IPS-NIHi7 (cell line): ENCODE measurements at regions not wholly inside any gene's neighbourhood (a gene's known extent, or its start where the extent isn't known, plus 50 kb on each side); places are given as distances from the start of the nearest gene placed in this dataset.
A peak's percentile ranks its signal among the peaks of the same experiment; 100 is the strongest.

Experiments used
- DNase-seq: peaks from one replicate; pipeline ENCODE4 v3.0.0; 2012; ENCODE audit warnings: mixed read lengths; ENCODE audit errors: extremely low spot score

DNA sequence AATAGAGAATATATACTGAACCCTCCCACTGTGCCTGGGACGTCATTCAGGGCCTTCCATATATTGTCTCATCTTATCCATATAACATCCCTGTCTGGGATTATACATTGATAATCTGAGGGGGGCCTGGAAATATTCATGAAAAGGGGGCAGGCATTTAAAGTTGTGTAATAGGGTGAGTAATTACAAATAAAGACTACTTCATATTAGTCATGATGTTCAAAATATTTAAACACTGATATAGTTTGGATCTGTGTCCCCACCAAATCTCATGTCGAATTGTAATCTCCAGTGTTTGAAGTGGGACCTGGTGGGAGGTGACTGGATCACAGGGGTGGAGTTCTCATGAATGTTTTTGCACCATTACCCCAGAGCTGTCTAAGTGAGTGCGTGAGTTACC is 97.8 kb downstream of the AQP9 start:
- DNase-seq, result no peak

DNA sequence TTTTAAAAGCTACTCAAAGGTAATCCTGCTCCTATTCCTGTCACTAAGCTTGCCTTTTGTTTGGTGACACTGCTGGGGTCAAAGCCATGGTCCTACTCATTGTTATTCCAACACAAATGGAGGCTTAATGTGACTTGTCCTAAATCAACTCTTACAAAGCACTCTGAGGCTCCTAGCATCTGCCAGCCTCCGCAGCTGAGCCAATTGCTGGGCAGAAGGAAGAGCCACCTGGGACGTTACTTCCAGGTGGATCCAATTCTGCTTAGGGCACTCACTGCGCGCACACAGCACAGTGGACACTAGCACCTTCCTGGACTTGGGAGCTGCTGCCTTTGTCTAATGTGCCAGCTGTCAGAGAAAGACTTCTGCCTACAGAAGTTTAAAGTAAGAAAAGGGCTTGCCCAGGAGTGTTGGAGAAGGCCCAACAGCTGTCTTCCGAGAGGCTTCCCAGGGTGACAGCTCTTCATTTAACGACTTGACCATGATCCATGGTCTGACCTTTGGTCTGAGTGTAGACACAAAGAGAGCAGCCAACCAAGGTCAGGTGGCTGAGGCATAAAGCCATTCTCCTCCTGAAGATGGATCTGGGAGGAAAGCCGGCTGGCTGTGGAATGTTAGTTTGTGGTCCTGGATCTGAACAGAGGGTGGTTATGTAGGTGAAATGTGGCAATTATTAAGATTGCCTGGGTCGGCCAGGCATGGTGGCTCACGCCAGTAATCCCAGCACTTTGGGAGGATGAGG is 102.2 kb downstream of the AQP9 start:
- DNase-seq, result no peak

DNA sequence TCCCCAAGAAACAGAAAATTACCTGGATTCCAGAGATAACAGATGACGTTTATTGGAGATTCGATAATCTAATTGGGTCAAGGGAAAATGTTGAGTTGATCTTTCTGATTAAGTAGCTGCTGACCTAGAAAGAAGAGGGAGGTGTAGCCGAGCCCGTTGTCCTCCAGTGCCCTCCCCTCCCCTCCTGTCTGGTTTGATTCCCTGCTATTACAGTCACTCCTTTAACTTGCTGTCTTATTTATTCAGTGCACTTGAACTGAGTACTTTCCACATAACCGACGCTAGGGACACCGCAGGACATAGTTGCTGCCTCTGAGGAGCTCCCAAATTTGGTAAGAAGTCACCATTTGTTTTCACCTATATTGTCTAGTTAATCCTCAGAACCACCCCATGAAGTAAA is 103.7 kb downstream of the AQP9 start:
- DNase-seq, result no peak

DNA sequence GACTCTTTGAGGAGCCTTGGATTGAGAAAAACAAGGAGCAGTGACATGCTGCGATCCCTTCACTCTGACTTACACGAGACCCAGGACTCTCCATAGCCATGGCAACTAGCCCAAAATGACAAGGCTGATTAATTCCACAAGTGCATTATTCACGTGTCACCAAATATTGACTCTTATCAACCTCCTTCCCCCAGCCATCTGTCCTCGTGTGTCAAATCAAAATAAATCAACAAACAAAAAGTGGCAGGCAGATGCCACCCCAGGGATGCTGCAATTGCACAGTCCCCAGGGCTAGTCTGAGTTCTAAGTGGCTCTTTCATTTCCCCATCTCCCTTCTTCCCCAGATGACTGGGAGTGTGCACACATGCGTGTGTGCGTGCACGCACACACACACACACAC is 104.9 kb downstream of the AQP9 start:
- DNase-seq, result no peak

DNA sequence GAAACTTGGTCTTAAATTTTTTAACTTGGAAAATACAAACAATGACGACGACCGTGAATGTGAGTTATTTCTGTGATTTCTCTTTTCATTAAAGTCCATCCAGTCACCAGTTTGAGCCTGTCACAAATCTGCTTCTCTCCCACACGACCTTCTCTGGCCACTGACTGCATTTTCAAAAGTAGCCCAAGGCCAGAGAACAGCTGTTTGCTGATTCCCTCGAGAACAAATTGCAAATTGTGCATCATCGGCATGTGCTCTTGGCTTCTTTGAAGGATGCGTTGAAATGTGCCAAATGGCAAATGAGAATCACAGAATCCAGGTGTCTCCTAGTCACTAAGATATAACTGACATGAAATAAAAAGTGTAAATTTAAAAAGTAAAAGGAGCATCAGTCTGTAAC is 106.4 kb downstream of the AQP9 start:
- no peak for DNase-seq

DNA sequence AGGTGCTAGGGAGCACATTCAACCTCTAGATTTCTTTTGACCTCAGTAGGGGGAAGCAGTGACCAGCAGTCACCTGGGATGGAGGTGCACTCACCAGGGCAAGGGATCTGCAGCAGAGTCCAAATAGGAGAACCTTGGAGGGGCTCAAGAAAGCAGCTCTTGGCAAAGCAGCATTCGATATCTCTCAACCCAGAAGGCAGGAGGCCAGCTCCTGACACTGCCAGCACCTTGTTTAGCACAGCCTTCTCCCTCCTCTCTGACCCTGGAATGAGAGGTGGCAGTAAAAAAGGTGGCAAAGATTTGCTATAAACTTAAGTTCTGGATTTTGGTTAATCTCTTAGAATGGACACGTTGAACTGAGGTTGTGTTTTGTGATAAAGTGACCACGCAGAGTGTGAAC is 107.9 kb downstream of the AQP9 start:
- no peak for DNase-seq

DNA sequence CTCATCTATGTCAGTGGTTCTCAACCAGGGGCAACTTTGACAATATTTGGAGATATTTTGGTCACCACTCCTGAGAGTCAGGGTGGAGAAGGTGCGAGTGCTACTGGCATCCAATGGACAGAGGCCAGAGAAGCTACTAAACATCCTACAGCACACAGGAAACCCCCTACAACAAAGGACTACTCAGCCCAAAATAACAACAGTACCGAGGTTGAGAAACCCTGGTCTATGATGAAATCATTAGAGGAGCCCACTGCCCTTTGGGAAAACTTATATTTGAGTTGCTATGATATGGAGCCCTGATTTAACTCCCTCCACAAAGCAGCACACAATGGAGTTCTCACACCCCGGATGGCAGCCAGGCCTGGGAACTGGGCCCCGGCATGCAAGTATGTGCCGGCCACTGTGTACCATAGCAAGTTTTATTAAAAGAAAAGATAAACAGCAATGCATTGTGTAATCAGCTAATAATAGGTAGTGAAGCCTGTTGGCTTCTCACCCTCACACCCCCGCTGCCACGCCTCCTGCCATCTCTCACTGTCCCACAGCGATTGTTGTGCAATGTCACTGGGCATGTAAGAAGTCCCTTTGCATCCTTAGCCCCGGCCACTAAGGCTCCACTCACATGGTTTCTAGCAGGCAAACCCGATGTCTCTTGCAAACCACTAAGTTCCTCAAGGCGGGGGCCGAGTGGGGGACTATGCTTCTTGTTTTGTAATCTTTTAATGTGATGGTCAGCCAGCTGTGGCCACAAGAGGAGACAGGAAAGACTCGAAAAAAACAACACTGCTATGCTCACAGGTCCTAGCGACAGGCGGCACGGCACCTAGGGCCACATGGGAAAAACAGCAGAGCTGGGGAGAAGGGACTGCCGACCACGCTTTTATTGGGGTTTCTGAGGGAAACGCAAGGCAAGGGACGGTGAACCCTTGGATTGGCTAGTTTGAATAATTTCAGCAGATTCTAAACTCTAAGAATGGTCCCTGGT is 110.0 kb downstream of the AQP9 start:
- no peak for DNase-seq

DNA sequence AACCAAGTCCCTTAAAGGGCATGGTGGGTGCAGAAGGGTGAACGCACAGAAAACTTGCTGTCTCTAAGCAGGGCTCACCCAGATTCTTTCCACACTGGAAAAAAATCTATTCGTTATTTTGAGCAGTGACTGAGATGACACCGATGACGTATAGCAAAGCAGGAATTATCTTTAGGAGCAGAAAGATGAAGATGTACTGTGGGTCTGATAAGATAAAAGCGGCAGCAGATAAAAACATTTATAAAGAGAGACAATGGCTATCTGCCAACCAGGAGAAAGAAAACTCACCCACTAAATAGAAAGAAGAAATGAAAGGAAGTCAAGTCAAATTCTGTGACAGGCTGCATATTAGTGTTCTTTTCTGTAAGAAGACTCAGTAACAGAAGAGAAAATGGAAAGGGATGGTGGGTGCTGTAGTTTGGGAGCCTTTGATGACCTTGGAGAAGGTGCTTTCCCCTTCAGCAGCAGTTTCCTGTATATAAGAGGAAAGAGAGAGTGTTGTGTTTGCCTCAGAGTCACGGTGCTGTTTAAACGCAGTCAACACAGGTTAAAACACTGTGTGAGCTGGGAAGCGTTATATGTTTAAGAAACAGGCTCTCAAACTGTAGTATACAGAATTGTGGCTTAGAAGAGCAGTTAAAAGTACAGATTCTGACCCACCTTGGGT is 111.6 kb downstream of the AQP9 start:
- no peak for DNase-seq

DNA sequence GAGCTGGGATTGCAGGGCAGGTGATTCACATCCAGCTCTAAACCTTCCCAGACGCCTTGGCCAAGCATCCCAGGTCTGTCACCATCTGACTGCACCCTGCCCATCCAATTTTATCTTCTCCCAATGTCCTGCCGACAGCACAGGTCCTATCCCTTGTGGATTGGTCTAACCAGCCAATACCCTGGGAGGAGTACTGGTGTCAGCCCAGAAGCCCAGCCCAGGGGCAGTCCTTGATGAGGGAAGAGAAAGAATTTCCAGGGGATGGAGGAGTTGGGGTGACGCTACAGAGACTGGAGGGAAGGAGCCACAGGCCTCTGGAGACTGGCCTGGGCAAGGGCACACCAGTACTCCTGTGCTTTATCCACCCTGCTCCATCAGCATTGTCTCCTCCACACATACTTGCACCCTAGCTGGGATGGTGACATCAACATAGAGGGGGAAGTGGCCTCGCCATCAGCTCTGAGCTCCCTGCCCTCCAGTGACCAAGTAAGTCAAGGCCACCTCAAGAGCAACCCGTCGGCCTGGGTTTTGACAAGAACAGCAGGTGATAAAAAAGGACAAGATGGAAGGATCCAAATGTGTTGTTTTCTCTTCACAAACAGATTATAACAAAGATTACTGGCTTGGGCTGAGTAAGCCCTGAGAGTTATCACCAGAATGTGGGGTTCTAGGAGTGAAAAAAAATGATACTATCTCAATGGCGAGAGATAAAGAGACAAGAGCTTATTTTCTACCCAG is 114.6 kb downstream of the AQP9 start:
- DNase-seq, result no peak

DNA sequence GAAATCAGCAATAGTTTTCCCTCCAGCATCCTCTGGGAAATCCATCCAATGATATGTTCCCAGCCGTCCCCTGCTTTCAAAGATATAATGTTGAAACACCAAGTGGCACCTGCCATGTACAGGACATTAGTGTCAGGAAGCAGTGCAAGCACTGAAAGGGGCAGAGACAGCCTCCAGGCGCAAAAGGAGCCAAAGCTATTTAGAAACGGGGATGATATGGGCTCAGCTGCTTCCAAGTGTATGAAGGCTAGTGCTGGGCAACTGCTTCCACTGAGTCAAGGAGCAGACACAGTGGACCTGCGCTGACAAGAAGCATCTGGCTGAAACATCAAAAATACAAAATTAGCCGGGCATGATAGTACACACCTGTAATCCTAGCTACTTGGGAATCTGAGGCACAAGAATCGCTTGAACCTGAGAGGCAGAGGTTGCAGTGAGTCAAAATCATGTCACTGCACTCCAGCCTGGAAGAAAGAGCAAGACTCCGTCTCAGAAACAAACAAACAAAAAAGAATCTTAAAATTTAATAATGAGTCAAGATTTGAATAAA is 119.7 kb downstream of the AQP9 start:
- DNase-seq, result no peak

DNA sequence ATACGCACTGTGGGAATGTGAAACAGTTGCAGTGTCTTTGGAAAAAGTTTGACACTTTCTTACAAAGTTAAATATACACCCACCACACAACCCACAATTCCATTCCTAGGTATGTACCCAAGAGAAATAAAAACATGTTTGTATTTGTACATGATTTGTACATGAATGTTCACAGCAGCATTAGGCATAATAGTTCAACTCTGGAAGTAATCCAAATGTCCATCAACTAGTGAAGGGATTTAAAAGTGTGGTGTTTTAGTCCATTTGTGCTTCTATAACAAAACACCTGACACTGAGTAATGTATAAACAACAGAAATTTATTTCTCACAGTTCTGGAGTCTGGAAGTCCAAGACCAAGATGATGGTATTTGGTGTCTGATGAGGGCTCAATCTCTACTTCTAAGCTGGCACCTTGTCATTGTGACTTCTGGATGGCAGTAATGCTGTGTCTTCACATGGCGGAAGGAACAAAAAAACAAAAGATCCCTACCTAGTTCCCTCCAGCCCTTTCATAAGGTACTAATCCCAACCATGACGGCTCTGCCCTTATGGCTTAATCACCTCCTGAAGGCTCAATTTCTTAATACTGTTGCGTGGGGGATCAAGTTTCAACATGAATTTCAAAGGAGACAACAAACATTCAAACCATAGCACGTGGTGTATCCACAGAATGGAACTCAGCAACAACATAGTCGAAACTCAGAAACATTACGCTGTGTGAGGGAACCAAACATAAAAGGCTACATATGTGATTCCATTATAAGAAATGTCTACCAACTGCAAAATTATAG is 120.5 kb downstream of the AQP9 start:
- no peak for DNase-seq

DNA sequence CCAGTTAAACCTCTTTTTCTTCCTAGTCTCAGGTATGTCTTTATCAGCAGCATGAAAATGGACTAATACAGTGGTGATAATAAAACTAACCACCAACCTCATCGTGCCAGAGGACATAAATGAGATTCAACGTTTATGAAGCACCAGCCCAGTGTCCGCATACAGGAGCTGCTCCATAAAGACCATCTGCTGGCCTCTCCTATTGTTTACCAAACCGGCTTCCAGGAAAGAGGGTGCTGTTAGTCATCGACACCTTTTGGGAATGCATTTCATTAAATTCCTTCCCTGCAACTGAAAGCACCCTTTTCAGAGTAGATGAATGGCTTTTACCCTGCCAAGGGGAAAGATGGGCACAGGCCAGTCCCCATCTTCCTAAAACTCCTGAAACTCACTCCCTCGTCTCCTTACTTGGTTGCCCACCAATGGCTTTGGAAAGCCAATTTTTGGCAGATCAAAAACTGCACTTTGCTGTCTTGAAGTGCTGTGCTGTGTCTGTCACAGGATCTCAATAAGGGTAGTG is 122.1 kb downstream of the AQP9 start:
- DNase-seq, result peak; percentile 31

DNA sequence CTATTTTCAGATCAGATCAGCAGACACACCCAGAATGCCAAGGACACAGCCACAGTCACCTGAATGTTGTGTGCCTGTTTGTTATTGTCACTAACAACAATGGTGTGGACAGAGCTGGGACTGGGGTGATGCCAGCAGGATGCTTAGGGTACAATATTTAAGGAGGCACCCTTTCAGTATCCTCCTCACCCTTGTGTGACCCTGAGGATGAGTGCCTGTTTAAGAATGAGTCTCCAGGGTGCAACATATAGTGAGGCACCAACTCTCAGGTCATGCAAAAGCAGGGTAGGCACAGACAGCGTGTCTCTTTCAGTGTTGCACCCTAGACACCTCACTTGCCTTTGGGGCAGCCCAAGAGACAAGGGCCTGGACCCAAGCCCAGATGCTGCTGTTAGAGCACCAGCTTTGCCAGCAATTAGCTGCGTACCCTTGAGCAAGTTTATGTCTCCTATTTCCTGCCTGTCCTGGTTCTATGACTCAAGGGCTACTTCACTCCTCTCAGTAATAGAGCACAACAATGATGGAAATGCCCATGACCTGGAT is 122.6 kb downstream of the AQP9 start:
- no peak for DNase-seq

DNA sequence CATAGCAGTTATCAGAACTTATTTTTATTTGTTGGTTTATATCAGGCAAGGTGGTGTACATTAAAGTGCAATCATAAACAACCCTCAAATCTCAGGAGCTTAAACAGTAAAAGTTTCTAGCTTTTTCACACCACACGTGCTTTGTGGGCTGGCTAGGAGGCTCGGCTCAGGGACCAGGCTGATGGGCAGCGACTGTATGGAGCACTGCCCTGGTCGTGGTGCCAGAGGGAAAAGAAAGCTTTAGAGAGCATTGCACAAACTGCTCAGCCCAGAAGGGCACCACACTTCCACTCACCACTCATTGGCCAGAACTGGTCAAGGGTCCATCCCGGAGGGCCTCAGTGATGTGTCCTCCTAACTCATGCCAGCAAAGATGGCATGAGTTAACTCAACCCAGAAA is 123.2 kb downstream of the AQP9 start:
- DNase-seq, result no peak

DNA sequence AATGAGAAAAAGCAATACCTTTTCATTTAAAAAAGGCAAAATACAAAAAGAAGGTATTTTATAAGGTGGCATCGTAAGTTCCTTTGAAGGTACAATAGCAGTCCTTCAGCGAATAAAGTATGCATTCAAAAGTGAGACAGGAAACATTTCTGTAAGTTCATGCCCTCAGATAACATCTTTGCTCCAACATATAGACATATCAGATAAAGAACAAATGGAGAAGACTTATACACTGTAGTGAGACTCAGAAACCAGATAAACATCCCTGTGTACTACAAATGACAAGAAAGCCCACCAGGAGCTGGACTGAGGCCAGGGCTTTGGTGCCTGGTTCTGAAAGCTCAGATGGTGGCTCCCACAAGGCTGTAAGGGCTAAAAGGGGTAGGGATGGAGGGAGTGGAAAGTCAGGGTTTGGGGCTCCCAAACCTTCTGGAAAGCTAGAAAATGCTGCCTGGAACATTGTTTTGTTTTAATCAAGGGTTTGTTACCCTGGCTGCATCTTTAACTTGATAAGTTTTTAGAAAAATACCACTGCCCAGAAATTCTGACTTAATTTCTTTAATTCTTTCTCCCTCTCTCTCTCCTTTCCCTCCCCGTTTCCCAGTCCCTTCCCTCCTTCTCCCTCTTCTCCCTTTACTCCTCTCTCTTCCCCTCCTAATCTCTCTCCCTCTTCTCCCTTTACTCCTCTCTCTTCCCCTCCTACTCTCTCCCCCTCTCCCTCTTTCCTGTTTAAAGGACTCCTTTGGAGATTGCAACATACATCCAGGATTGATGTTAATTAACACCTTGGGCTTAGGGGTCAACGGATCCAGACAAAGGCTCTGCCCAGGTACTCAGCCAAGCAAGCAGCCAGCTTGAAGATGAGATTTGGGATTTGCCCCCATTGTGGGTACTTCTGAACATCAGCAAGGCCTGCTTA is 126.1 kb downstream of the AQP9 start:
- DNase-seq, result no peak

DNA sequence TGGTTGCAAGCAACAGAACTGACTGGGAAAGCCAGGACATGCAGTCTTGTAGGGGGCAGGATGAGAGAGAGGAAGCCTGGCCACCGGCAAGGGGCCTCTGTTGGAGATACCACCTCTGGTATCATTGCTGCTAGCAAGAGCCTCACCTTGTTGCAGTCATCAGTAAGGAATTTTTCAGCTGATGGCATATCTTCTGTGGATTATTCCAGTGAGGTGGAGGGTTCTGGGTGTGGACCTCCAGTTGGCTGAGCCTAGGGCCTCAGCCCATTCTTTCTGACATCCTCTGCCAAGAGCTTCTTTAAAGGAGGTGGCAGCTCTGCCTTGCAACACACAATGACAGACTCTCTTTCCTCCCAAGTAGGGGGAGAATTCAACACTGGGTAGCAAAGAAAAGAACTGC is 128.9 kb downstream of the AQP9 start:
- DNase-seq, result no peak

DNA sequence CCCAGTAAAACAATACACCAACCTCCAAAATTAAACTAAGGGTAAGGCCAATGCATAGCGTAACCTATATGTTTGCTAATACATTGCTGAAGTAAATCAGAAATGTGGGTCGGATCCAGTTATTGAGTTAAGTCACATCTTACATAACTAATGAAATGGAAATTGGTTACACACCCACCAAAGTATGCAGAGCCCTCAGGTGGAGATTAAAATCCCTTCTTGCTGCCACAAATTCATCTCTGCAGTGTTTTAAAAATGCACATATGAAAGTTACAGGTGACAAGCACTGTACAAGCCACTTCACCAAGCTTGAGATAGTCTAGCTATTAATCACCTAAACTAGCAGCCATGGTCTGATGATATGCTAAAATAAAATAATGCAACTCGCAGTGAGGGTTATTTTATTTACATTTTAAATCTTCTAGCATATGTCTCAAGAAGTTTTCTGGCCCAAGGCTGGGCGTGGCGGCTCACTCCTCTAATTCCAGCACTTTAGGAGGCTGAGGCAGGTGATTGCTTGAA is 130.6 kb downstream of the AQP9 start:
- no peak for DNase-seq

DNA sequence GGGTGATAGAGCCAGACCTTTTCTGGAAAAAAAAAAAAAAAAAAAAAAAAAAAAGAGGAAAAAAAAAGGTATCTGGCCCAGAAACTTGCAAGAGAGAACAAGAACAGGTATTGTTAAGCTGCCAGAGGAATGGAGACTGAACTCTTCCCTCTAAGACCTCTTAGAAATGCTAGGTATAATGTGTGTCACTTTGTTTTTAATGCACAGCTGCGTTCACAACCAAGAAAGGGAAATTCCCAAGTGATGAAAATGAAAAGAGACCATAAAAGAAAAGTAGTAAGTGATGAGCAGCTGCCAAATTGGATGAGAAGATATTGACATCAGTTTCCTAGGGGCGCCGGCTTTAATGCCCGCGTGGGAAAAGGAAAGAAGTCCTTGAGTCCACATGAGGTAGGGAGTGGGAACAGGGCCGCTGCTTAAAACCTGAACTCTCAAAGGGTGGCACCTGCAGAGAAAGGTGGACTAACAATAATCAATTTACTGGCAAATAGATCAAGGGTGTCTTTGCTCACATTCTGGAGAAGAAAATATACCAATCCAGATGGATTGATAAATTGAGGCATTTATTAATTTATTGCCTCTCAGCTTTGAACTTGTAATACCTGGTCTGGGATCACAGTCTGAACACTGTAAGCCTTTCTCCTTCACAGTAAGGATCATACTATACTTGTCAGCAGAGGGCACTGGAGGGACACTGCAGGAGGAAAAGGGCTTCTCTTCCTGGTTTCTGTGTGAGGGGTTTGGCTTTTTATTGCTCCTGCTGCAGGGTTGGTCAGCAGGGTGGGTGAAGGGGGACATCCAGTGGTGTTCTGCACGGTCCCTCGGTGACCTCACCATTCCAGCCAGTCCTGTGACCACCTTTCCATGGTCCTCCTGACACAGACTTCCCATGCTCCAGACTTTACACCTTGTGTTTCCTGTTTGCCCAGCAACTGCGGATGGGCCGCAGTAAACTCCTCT is 131.6 kb downstream of the AQP9 start:
- DNase-seq, result peak; percentile 77
